ENCODE measurements at regions not wholly inside any gene's neighbourhood (a gene's known extent, or its start where the extent isn't known, plus 50 kb on each side); places are given as distances from the start of the nearest gene placed in this dataset.

GRCh38 chr12:31866523-31866922 lies 92.7 kb upstream of the RESF1 start:
- peaks cover 44% of the 10 kb centered on the region for H3K4me1 Mint-ChIP-seq
- Histone ChIP-seq H4K20me1 (ENCODE audit: control insufficient read depth, insufficient read depth, low read length, poor library complexity, severe bottlenecking) (no peaks in the 10 kb centered on the region), H3K4me3 (ENCODE audit: control extremely low read depth in 1 of 5, extremely low read depth in 1 of 5, insufficient read depth in 1 of 5, low read depth in 2 of 5, low read length in 4 of 5) (peak overlapping the region in 1 of 5 experiments; percentile 0), H3K27me3 (replicated peaks in 1 of 4; ENCODE audit: control extremely low read depth in 1 of 4, control insufficient read depth in 3 of 4, insufficient read depth in 4 of 4, low read length in 3 of 4) (no peaks in the 10 kb centered on the region), H3K9ac (ENCODE audit: low read length) (no peak overlapping the region), H3K79me2 (ENCODE audit: control insufficient read depth, insufficient read depth, low read length) (peaks cover 45% of the 10 kb centered on the region), H3K4me1 (ENCODE audit: control insufficient read depth in 2 of 2, insufficient read depth in 2 of 2, low read length in 2 of 2) (peaks cover 22 to 36% of the 10 kb centered on the region in 2 donors), H3K4me2 (replicated peaks; ENCODE audit: low read depth, low read length, poor library complexity, severe bottlenecking) (no peak overlapping the region), H2AFZ (ENCODE audit: insufficient read depth, low read depth, low read length, poor library complexity, severe bottlenecking) (no peak overlapping the region), H3K36me3 (replicated peaks in 1 of 2; ENCODE audit: control extremely low read depth in 1 of 2, control insufficient read depth in 1 of 2, extremely low read depth in 1 of 2, insufficient read depth in 2 of 2, low read length in 1 of 2) (peaks cover 1 to 7% of the 10 kb centered on the region in 2 experiments), H3K9me3 (ENCODE audit: control extremely low read depth in 1 of 3, control insufficient read depth in 2 of 3, insufficient read depth in 1 of 3, low read length in 2 of 3) (peaks cover 0 to 46% (median 5%) of the 10 kb centered on the region in 3 donors), H3K27ac (ENCODE audit: low read length in 2 of 2) (peak overlapping the region in 1 of 2 donors; percentile 74)
- no peaks in the 10 kb centered on the region for H3K9me3 Mint-ChIP-seq (ENCODE audit: insufficient read depth)
- ChIA-PET POLR2A (no interaction called here), CTCF (interaction anchor here (1.0 to 1.1 kb wide), 2 partner anchors 13 to 445 kb away, joined by 3 read pairs; no protein-coding TSS in a partner anchor)
- peak overlapping the region; percentile 59 for H3K27ac Mint-ChIP-seq
- H3K27me3 Mint-ChIP-seq, result no peaks in the 10 kb centered on the region
- peak overlapping the region; percentile 37 for H3K4me3 Mint-ChIP-seq
- intact Hi-C loops (cut with micrococcal nuclease), result loop anchor here (5.0 kb wide), 1 partner anchor 34 kb away; no protein-coding TSS in a partner anchor
- DNase-seq, result no peak
- ATAC-seq (ENCODE audit: low read depth), result no peak
- TF ChIP-seq CTCF (IDR thresholded peaks at IDR 0.05), result no peak
- TF ChIP-seq EZH2 (IDR thresholded peaks at IDR 0.05; ENCODE audit: borderline replicate concordance, insufficient read depth, low read depth, low read length, poor library complexity, severe bottlenecking), result no peak
- WGBS (ENCODE audit: insufficient coverage), result 100% methylated on average over 2 of the region's 3 CpGs

GRCh38 chr12:31865023-31865422 lies 94.2 kb upstream of the RESF1 start:
- peaks cover 1 to 3% of the 10 kb centered on the region in 2 experiments for H3K36me3 ChIP-seq (replicated peaks in 1 of 2; ENCODE audit: control extremely low read depth in 1 of 2, control insufficient read depth in 1 of 2, extremely low read depth in 1 of 2, insufficient read depth in 2 of 2, low read length in 1 of 2)
- Mint-ChIP-seq H3K27ac (no peak overlapping the region), H3K4me1 (peaks cover 48% of the 10 kb centered on the region), H3K9me3 (ENCODE audit: insufficient read depth) (no peaks in the 10 kb centered on the region), H3K4me3 (no peak overlapping the region), H3K27me3 (no peaks in the 10 kb centered on the region)
- CTCF ChIA-PET, result interaction anchor here (0.7 kb wide), 1 partner anchor 27 kb away, joined by 4 read pairs; no protein-coding TSS in a partner anchor
- H3K9me3 ChIP-seq (ENCODE audit: control extremely low read depth in 1 of 3, control insufficient read depth in 2 of 3, insufficient read depth in 1 of 3, low read length in 2 of 3), result peaks cover 0 to 34% (median 5%) of the 10 kb centered on the region in 3 donors
- no peak overlapping the region for H2AFZ ChIP-seq (ENCODE audit: insufficient read depth, low read depth, low read length, poor library complexity, severe bottlenecking)
- no peak for DNase-seq
- peaks cover 27 to 36% of the 10 kb centered on the region in 2 donors for H3K4me1 ChIP-seq (ENCODE audit: control insufficient read depth in 2 of 2, insufficient read depth in 2 of 2, low read length in 2 of 2)
- intact Hi-C loops (cut with micrococcal nuclease), result loop anchor here (5.0 kb wide), 1 partner anchor 33 kb away; no protein-coding TSS in a partner anchor
- no peak overlapping the region for H3K4me3 ChIP-seq (ENCODE audit: control extremely low read depth in 1 of 5, extremely low read depth in 1 of 5, insufficient read depth in 1 of 5, low read depth in 2 of 5, low read length in 4 of 5)
- no peaks in the 10 kb centered on the region for H3K27me3 ChIP-seq (replicated peaks in 1 of 4; ENCODE audit: control extremely low read depth in 1 of 4, control insufficient read depth in 3 of 4, insufficient read depth in 4 of 4, low read length in 3 of 4)
- H3K4me2 ChIP-seq (replicated peaks; ENCODE audit: low read depth, low read length, poor library complexity, severe bottlenecking), result no peak overlapping the region
- no peak overlapping the region for H3K27ac ChIP-seq (ENCODE audit: low read length in 2 of 2)
- no peak overlapping the region for H3K9ac ChIP-seq (ENCODE audit: low read length)
- H4K20me1 ChIP-seq (ENCODE audit: control insufficient read depth, insufficient read depth, low read length, poor library complexity, severe bottlenecking), result no peaks in the 10 kb centered on the region
- no peak for ATAC-seq (ENCODE audit: low read depth)
- TF ChIP-seq CTCF (IDR thresholded peaks at IDR 0.05), result no peak
- TF ChIP-seq EZH2 (IDR thresholded peaks at IDR 0.05; ENCODE audit: borderline replicate concordance, insufficient read depth, low read depth, low read length, poor library complexity, severe bottlenecking), result no peak
- no CpG with 5 or more reads among the region's 2 CpGs for whole genome bisulfite sequencing (ENCODE audit: insufficient coverage)
- peaks cover 44% of the 10 kb centered on the region for H3K79me2 ChIP-seq (ENCODE audit: control insufficient read depth, insufficient read depth, low read length)
- POLR2A ChIA-PET, result interaction anchor here (0.7 kb wide), 1 partner anchor 34 kb away, joined by 4 read pairs; no protein-coding TSS in a partner anchor

Measured in B cell (primary cell).